ENCODE measurements at regions not wholly inside any gene's neighbourhood (a gene's known extent, or its start where the extent isn't known, plus 50 kb on each side); places are given as distances from the start of the nearest gene placed in this dataset.

DNA sequence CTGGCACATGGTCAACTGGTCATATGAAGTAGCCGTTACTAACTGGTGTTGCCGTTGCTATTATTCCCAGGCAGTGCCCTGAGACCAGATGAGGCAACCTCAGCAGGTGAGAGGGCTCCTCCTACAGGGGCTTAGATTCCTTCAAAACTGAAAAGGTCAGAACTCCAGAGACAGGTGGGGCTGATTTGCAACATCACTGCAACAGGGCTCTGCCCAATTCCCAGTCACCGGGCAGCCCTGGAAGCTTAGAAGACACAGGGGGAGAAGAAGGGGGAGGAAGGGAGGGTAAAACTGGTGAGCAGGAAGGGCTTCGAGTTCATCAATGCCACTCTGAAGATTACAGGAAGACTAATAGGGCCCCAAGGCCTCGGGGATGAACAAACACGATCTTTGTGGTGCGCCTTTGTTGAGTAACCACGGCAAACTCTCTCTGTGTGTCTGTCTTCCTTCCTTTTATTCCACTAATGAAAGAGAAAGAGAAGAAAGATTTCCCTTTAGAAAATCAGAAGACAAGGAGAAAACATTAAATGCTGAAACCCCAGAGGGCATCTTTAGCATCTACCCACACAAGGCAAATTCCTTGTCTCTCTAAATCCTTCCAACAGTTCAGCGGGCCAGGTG, 749.1 kb upstream of the TBX3 start:
- 69% methylated on average over 9 of the region's 9 CpGs for WGBS, 2 donors
- H3K27ac ChIP-seq (ENCODE audit: low read depth in 1 of 2, low read length in 2 of 2), result no peak overlapping the region
- H3K36me3 ChIP-seq (ENCODE audit: control insufficient read depth in 1 of 2, insufficient read depth in 2 of 2, low read length in 1 of 2), result no peaks in the 10 kb centered on the region
- H3K4me3 ChIP-seq (ENCODE audit: low read length in 2 of 2), result no peak overlapping the region
- H3K9me3 ChIP-seq (ENCODE audit: control insufficient read depth, low read length), result peaks cover 7% of the 10 kb centered on the region
- no peaks in the 10 kb centered on the region for H3K4me1 ChIP-seq (ENCODE audit: control insufficient read depth in 1 of 2, insufficient read depth in 2 of 2, low read length in 2 of 2)
- ATAC-seq (ENCODE audit: low FRiP score), result no peak
- no peaks in the 10 kb centered on the region for H3K27me3 ChIP-seq (ENCODE audit: control insufficient read depth in 1 of 2, insufficient read depth in 2 of 2, low read length in 1 of 2)
- no peak for DNase-seq
- intact Hi-C loops (cut with DNase I), result no loop called here

GRCh38 chr12:115430636-115431035, 746.7 kb upstream of the TBX3 start:
- DNase-seq (no peak), ATAC-seq (ENCODE audit: low FRiP score) (no peak)
- intact Hi-C loops (cut with DNase I), result no loop called here
- Histone ChIP-seq H3K9me3 (ENCODE audit: control insufficient read depth, low read length) (peaks cover 7% of the 10 kb centered on the region), H3K4me1 (ENCODE audit: control insufficient read depth in 1 of 2, insufficient read depth in 2 of 2, low read length in 2 of 2) (no peaks in the 10 kb centered on the region), H3K36me3 (ENCODE audit: control insufficient read depth in 1 of 2, insufficient read depth in 2 of 2, low read length in 1 of 2) (no peaks in the 10 kb centered on the region), H3K27ac (ENCODE audit: low read depth in 1 of 2, low read length in 2 of 2) (no peak overlapping the region), H3K4me3 (ENCODE audit: low read length in 2 of 2) (no peak overlapping the region), H3K27me3 (ENCODE audit: control insufficient read depth in 1 of 2, insufficient read depth in 2 of 2, low read length in 1 of 2) (no peaks in the 10 kb centered on the region)
- 99 to 100% methylated on average over 1 of the region's 1 CpG for WGBS, 2 donors

GRCh38 chr12:115426732-115427131, 742.8 kb upstream of the TBX3 start:
- Histone ChIP-seq H3K9me3 (ENCODE audit: control insufficient read depth, low read length) (peaks cover 7% of the 10 kb centered on the region), H3K27me3 (ENCODE audit: control insufficient read depth in 1 of 2, insufficient read depth in 2 of 2, low read length in 1 of 2) (no peaks in the 10 kb centered on the region), H3K27ac (ENCODE audit: low read depth in 1 of 2, low read length in 2 of 2) (no peak overlapping the region), H3K36me3 (ENCODE audit: control insufficient read depth in 1 of 2, insufficient read depth in 2 of 2, low read length in 1 of 2) (no peaks in the 10 kb centered on the region), H3K4me3 (ENCODE audit: low read length in 2 of 2) (no peak overlapping the region), H3K4me1 (ENCODE audit: control insufficient read depth in 1 of 2, insufficient read depth in 2 of 2, low read length in 2 of 2) (no peaks in the 10 kb centered on the region)
- no peak for DNase-seq
- intact Hi-C loops (cut with DNase I), result no loop called here
- no peak for ATAC-seq (ENCODE audit: low FRiP score)

DNA sequence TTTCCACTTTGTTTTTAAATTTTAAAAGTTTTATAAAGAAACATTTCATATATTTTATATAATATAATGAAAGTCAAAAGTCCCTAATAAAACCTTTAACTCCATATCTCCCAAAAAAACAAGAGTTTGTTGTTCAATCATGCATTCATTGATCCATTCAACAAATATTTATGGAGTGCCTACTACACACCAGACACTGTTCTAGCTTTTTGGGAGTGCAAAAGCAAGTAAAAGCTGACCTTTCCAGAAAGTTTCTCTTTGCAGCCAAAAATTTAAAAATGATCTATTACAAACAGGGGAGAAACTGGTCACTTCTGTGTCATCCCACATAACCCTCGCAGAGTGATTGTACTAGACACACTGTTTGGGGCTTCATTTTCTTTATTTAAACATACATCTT, 740.0 kb upstream of the TBX3 start:
- Histone ChIP-seq H3K36me3 (ENCODE audit: control insufficient read depth in 1 of 2, insufficient read depth in 2 of 2, low read length in 1 of 2) (no peaks in the 10 kb centered on the region), H3K27me3 (ENCODE audit: control insufficient read depth in 1 of 2, insufficient read depth in 2 of 2, low read length in 1 of 2) (no peaks in the 10 kb centered on the region), H3K9me3 (ENCODE audit: control insufficient read depth, low read length) (no peaks in the 10 kb centered on the region), H3K4me3 (ENCODE audit: low read length in 2 of 2) (no peak overlapping the region), H3K4me1 (ENCODE audit: control insufficient read depth in 1 of 2, insufficient read depth in 2 of 2, low read length in 2 of 2) (no peaks in the 10 kb centered on the region), H3K27ac (ENCODE audit: low read depth in 1 of 2, low read length in 2 of 2) (no peak overlapping the region)
- intact Hi-C loops (cut with DNase I), result no loop called here
- WGBS, 2 donors, result 84 to 95% methylated on average over 1 of the region's 1 CpG
- ATAC-seq (ENCODE audit: low FRiP score), result no peak
- DNase-seq, result no peak

DNA sequence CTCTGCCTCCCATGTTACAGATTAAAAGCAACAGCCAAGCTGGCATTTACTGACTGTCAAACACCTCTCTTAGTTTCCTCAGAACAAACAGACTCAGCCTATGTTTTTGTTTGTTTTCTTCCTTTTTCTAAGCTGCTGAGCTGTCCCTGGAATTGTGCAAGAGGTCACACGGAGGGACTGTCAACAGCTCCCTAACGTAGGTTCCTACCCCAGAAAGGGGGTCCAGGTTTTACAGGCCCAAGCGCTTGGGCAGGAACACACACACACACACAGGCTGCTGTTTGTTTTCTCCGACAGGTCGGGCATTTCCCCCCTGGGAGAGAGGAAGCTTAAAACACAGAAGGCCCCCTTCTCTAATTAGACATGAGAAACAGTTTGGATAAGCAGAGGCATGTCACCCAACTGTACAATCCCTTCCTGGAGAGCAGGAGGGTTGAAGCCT, 739.6 kb upstream of the TBX3 start:
- no peaks in the 10 kb centered on the region for H3K27me3 ChIP-seq (ENCODE audit: control insufficient read depth in 1 of 2, insufficient read depth in 2 of 2, low read length in 1 of 2)
- 80 to 81% methylated on average over 5 of the region's 5 CpGs for WGBS, 2 donors
- DNase-seq (no peak), ATAC-seq (ENCODE audit: low FRiP score) (no peak)
- no peaks in the 10 kb centered on the region for H3K9me3 ChIP-seq (ENCODE audit: control insufficient read depth, low read length)
- no peak overlapping the region for H3K4me3 ChIP-seq (ENCODE audit: low read length in 2 of 2)
- H3K27ac ChIP-seq (ENCODE audit: low read depth in 1 of 2, low read length in 2 of 2), result no peak overlapping the region
- no peaks in the 10 kb centered on the region for H3K36me3 ChIP-seq (ENCODE audit: control insufficient read depth in 1 of 2, insufficient read depth in 2 of 2, low read length in 1 of 2)
- intact Hi-C loops (cut with DNase I), result no loop called here
- no peaks in the 10 kb centered on the region for H3K4me1 ChIP-seq (ENCODE audit: control insufficient read depth in 1 of 2, insufficient read depth in 2 of 2, low read length in 2 of 2)

DNA sequence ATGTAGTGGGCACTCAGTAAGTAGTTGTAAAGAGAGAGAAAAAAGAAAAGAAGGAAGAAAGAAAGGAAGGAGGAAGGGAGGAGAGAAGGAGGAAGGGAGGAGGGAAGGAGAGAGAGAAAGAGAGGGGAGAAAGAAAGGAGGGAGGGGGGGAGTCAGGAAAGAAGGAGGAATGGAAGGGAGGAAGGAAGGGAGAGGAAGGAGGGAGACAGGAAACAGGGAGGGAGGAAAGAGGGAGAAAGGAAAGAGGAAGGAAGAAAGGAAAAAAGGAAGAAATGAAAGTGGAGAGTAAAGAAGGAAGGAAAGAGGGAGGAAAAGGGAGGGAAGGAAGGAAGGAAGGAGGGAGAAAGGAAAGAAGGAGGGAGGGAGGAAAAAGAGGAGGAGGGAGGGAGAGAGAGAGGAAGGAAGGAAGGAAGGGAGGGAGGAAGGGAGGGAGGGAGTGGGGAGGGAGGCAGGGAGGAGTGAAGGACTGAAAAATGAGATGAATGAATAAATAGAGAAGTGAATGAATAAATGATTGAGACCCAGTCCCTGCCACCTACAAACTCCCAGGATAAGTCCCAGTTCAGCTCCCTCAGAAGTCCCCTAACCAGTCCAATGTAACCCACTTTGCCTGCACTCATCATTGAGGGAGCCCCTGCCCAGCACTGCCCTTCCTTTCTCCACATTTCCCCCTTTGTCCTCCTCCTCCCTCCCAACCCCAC, 739.0 kb upstream of the TBX3 start:
- Histone ChIP-seq H3K27ac (ENCODE audit: low read depth in 1 of 2, low read length in 2 of 2) (no peak overlapping the region), H3K9me3 (ENCODE audit: control insufficient read depth, low read length) (no peaks in the 10 kb centered on the region), H3K27me3 (ENCODE audit: control insufficient read depth in 1 of 2, insufficient read depth in 2 of 2, low read length in 1 of 2) (no peaks in the 10 kb centered on the region), H3K4me3 (ENCODE audit: low read length in 2 of 2) (no peak overlapping the region), H3K36me3 (ENCODE audit: control insufficient read depth in 1 of 2, insufficient read depth in 2 of 2, low read length in 1 of 2) (no peaks in the 10 kb centered on the region), H3K4me1 (ENCODE audit: control insufficient read depth in 1 of 2, insufficient read depth in 2 of 2, low read length in 2 of 2) (no peaks in the 10 kb centered on the region)
- intact Hi-C loops (cut with DNase I), result no loop called here
- no peak for DNase-seq
- ATAC-seq (ENCODE audit: low FRiP score), result no peak

- H3K4me3 ChIP-seq (ENCODE audit: low read length in 2 of 2), result no peak overlapping the region
- 89 to 91% methylated on average over 9 of the region's 9 CpGs for WGBS, 2 donors
- H3K27me3 ChIP-seq (ENCODE audit: control insufficient read depth in 1 of 2, insufficient read depth in 2 of 2, low read length in 1 of 2), result no peaks in the 10 kb centered on the region
- H3K27ac ChIP-seq (ENCODE audit: low read depth in 1 of 2, low read length in 2 of 2), result no peak overlapping the region
- DNase-seq, result no peak
- H3K36me3 ChIP-seq (ENCODE audit: control insufficient read depth in 1 of 2, insufficient read depth in 2 of 2, low read length in 1 of 2), result no peaks in the 10 kb centered on the region
- no peaks in the 10 kb centered on the region for H3K4me1 ChIP-seq (ENCODE audit: control insufficient read depth in 1 of 2, insufficient read depth in 2 of 2, low read length in 2 of 2)
- intact Hi-C loops (cut with DNase I), result no loop called here
- no peaks in the 10 kb centered on the region for H3K9me3 ChIP-seq (ENCODE audit: control insufficient read depth, low read length)
- no peak for ATAC-seq (ENCODE audit: low FRiP score)
Observed at GRCh38 chr12:115421796-115422709, 738.1 kb upstream of the TBX3 start.

DNA sequence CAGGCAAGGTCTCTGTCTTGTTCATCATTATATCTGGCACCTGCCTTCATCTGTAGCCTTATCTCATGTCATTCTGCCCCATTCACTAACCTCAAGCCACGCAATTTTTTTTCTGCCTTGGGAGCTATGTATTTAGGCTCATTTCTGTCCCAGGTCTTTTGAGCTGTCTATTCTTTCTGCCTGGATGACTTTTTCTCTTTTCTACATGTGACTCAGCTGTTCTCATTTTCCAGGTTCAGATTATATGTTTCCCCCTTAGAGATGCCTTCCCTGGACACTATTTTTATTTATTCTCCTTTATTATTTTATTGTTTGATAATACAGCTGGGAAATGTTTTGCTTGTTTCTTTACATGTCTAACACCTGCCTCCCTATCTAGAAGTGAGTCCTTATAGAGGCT, 737.4 kb upstream of the TBX3 start:
- WGBS, 2 donors, result 86 to 88% methylated on average over 1 of the region's 1 CpG
- Histone ChIP-seq H3K4me1 (ENCODE audit: control insufficient read depth in 1 of 2, insufficient read depth in 2 of 2, low read length in 2 of 2) (no peaks in the 10 kb centered on the region), H3K36me3 (ENCODE audit: control insufficient read depth in 1 of 2, insufficient read depth in 2 of 2, low read length in 1 of 2) (no peaks in the 10 kb centered on the region), H3K9me3 (ENCODE audit: control insufficient read depth, low read length) (no peaks in the 10 kb centered on the region), H3K27ac (ENCODE audit: low read depth in 1 of 2, low read length in 2 of 2) (no peak overlapping the region), H3K4me3 (ENCODE audit: low read length in 2 of 2) (no peak overlapping the region), H3K27me3 (ENCODE audit: control insufficient read depth in 1 of 2, insufficient read depth in 2 of 2, low read length in 1 of 2) (no peaks in the 10 kb centered on the region)
- DNase-seq, result no peak
- ATAC-seq (ENCODE audit: low FRiP score), result no peak
- intact Hi-C loops (cut with DNase I), result no loop called here

Data from aorta (tissue), 5 donors.